Suprapubic skin (tissue), 4 donors: ENCODE measurements at regions not wholly inside any gene's neighbourhood (a gene's known extent, or its start where the extent isn't known, plus 50 kb on each side); places are given as distances from the start of the nearest gene placed in this dataset.
"Not testable (repeated sequence)": the region's sequence is repeated elsewhere in the genome, so short reads cannot be mapped to it uniquely, and the experiment has no call there.

Source experiments
- EP300 ChIP-seq: sonication (generic); formaldehyde crosslinking; IDR thresholded peaks from one replicate; pipeline ENCODE4 v1.6.1; 2017; ENCODE audit warnings: antibody characterized with exemption
- POLR2AphosphoS5 ChIP-seq, 3 donors: sonication (generic); formaldehyde crosslinking; IDR thresholded peaks; one replicate each; pipeline ENCODE4 v1.6.1; 2017; ENCODE audit warnings: antibody characterized with exemption in 3 of 3
- TF ChIP-seq, protein P1 (sequence below), 2 donors: fragments of 200-600 bp in 1 of 2; fragments of 450-650 bp in 1 of 2; sonication (generic) in 1 of 2; IDR thresholded peaks; one replicate each; pipeline ENCODE4 v1.5.1; 2016 to 2019; ENCODE audit warnings: antibody characterized with exemption in 2 of 2, mild to moderate bottlenecking in 1 of 2, moderate library complexity in 1 of 2

DNA sequence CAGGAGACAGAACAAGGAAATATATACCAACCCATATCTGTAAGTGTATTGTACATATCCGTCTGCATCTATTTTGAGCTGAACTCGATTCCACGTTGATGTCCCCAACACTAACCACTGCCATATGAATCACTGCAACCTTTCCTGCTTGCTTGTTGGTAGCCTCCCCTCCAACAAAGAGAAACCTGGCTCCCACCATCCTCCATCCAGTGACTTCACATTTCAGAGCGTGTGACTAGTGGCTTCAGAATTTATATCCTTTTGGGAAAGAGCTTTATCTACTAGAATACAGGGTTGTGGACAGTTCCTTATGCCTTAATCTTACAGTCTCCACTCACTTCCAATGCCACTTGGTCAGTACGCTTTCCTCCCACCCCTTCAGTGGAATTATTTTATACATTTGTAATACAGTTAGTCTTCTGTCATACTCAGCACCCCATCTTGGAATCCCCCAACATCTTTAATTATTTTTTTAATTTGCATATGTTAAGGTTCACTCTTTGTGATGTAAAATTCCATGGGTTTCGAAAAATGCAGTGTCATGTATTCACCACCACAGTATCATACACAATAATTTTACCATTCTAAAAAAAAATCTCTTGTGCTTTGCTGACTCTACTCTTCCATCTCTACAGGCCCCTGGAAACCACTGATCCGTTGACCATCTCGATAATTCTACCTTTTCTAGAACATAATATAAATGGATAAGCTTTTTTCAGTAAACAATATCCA is 264.7 kb downstream of the BCL2L11 start:
- TF ChIP-seq, protein P1, sequence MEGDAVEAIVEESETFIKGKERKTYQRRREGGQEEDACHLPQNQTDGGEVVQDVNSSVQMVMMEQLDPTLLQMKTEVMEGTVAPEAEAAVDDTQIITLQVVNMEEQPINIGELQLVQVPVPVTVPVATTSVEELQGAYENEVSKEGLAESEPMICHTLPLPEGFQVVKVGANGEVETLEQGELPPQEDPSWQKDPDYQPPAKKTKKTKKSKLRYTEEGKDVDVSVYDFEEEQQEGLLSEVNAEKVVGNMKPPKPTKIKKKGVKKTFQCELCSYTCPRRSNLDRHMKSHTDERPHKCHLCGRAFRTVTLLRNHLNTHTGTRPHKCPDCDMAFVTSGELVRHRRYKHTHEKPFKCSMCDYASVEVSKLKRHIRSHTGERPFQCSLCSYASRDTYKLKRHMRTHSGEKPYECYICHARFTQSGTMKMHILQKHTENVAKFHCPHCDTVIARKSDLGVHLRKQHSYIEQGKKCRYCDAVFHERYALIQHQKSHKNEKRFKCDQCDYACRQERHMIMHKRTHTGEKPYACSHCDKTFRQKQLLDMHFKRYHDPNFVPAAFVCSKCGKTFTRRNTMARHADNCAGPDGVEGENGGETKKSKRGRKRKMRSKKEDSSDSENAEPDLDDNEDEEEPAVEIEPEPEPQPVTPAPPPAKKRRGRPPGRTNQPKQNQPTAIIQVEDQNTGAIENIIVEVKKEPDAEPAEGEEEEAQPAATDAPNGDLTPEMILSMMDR (IDR thresholded peaks at IDR 0.05), result not testable (repeated sequence)
- not testable (repeated sequence) for TF ChIP-seq POLR2AphosphoS5 (IDR thresholded peaks at IDR 0.05); EP300
